ENCODE measurements at regions not wholly inside any gene's neighbourhood (a gene's known extent, or its start where the extent isn't known, plus 50 kb on each side); places are given as distances from the start of the nearest gene placed in this dataset.

DNA sequence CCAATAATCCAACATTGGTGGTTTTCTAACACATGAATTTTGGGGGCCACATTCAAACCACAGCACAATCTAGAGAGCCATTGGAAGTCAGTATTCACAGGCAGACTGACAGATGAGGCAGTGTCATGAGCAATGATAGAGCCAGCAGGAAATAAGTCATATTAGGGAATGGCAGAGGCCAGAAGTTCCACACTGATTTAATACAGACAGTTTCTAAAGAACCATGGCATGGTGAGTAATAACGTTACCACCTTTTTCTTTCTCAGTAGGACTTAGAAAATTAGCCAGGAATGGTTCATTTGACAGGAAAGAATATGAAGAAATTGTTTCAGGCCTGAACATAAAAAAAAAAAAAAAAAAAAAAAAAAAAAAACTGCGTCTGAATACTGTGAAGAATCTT is 210.3 kb downstream of the GPAM start:
- TF ChIP-seq, protein P1, sequence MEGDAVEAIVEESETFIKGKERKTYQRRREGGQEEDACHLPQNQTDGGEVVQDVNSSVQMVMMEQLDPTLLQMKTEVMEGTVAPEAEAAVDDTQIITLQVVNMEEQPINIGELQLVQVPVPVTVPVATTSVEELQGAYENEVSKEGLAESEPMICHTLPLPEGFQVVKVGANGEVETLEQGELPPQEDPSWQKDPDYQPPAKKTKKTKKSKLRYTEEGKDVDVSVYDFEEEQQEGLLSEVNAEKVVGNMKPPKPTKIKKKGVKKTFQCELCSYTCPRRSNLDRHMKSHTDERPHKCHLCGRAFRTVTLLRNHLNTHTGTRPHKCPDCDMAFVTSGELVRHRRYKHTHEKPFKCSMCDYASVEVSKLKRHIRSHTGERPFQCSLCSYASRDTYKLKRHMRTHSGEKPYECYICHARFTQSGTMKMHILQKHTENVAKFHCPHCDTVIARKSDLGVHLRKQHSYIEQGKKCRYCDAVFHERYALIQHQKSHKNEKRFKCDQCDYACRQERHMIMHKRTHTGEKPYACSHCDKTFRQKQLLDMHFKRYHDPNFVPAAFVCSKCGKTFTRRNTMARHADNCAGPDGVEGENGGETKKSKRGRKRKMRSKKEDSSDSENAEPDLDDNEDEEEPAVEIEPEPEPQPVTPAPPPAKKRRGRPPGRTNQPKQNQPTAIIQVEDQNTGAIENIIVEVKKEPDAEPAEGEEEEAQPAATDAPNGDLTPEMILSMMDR (IDR thresholded peaks at IDR 0.05): no peak
- TF ChIP-seq EP300 (IDR thresholded peaks at IDR 0.05): no peak
- no peak for TF ChIP-seq POLR2A (IDR thresholded peaks at IDR 0.05)
